ENCODE measurements at regions not wholly inside any gene's neighbourhood (a gene's known extent, or its start where the extent isn't known, plus 50 kb on each side); places are given as distances from the start of the nearest gene placed in this dataset.

- H2AFZ ChIP-seq (ENCODE audit: low read length) = no peak overlapping the region
- H2BK15ac ChIP-seq (ENCODE audit: low read length) = no peak overlapping the region
- no peak overlapping the region for H3K27ac ChIP-seq (replicated peaks; ENCODE audit: low read length)
- H3K36me3 ChIP-seq (replicated peaks in 1 of 2; ENCODE audit: control insufficient read depth in 2 of 2, insufficient read depth in 2 of 2, low read length in 2 of 2) = no peaks in the 10 kb centered on the region
- H3K9me3 ChIP-seq (replicated peaks in 1 of 2; ENCODE audit: control insufficient read depth in 2 of 2, insufficient read depth in 1 of 2, low read depth in 1 of 2, low read length in 2 of 2) = no peaks in the 10 kb centered on the region
- H3K14ac ChIP-seq (ENCODE audit: low read length) = no peak overlapping the region
- H3K4ac ChIP-seq (ENCODE audit: low read length) = no peak overlapping the region
- no peak overlapping the region for H2BK12ac ChIP-seq (ENCODE audit: low read length)
- H2AK5ac ChIP-seq (ENCODE audit: low read depth, low read length) = no peak overlapping the region
- no peak overlapping the region for H3K4me3 ChIP-seq (ENCODE audit: low read length in 2 of 2)
- H3K9ac ChIP-seq (ENCODE audit: low read depth, low read length, poor library complexity) = no peak overlapping the region
- no peak overlapping the region for H4K91ac ChIP-seq (ENCODE audit: low read depth, low read length, poor library complexity)
- H4K8ac ChIP-seq (ENCODE audit: low read depth, low read length) = no peak overlapping the region
- peaks cover 0 to 3% of the 10 kb centered on the region in 2 donors for H3K4me1 ChIP-seq (ENCODE audit: control insufficient read depth in 2 of 2, insufficient read depth in 1 of 2, low read depth in 1 of 2, low read length in 2 of 2)
- no peaks in the 10 kb centered on the region for H3K79me1 ChIP-seq (ENCODE audit: low read depth, low read length)
- no peak overlapping the region for H3K23ac ChIP-seq (ENCODE audit: low read depth, low read length, poor library complexity)
- no peak overlapping the region for H3K4me2 ChIP-seq (ENCODE audit: insufficient read depth, low read length, poor library complexity, severe bottlenecking)
- H2BK5ac ChIP-seq (ENCODE audit: low read length) = no peak overlapping the region
- no peak for DNase-seq (ENCODE audit: low spot score)
- H3K27me3 ChIP-seq (ENCODE audit: control insufficient read depth in 3 of 3, insufficient read depth in 3 of 3, low read depth in 1 of 3, low read length in 3 of 3) = no peaks in the 10 kb centered on the region
- no peak overlapping the region for H2BK120ac ChIP-seq (ENCODE audit: low read depth, low read length)
- H3K18ac ChIP-seq (ENCODE audit: low read length) = no peak overlapping the region
These were observed 218.8 kb upstream of the NR4A3 start for GRCh38 chr9:99602854-99603253.

GRCh38 chr9:99605016-99605743, 216.5 kb upstream of the NR4A3 start:
- no peak overlapping the region for H2BK120ac ChIP-seq (ENCODE audit: low read depth, low read length)
- H3K79me1 ChIP-seq (ENCODE audit: low read depth, low read length) = no peaks in the 10 kb centered on the region
- H3K36me3 ChIP-seq (replicated peaks in 1 of 2; ENCODE audit: control insufficient read depth in 2 of 2, insufficient read depth in 2 of 2, low read length in 2 of 2) = no peaks in the 10 kb centered on the region
- no peak for DNase-seq (ENCODE audit: low spot score)
- no peak overlapping the region for H3K4me2 ChIP-seq (ENCODE audit: insufficient read depth, low read length, poor library complexity, severe bottlenecking)
- no peak overlapping the region for H2BK15ac ChIP-seq (ENCODE audit: low read length)
- no peak overlapping the region for H3K4me3 ChIP-seq (ENCODE audit: low read length in 2 of 2)
- no peak overlapping the region for H2AK5ac ChIP-seq (ENCODE audit: low read depth, low read length)
- peaks cover 0 to 3% of the 10 kb centered on the region in 2 donors for H3K4me1 ChIP-seq (ENCODE audit: control insufficient read depth in 2 of 2, insufficient read depth in 1 of 2, low read depth in 1 of 2, low read length in 2 of 2)
- H3K27ac ChIP-seq (replicated peaks; ENCODE audit: low read length) = no peak overlapping the region
- no peak overlapping the region for H2BK5ac ChIP-seq (ENCODE audit: low read length)
- H3K9me3 ChIP-seq (replicated peaks in 1 of 2; ENCODE audit: control insufficient read depth in 2 of 2, insufficient read depth in 1 of 2, low read depth in 1 of 2, low read length in 2 of 2) = no peaks in the 10 kb centered on the region
- H3K18ac ChIP-seq (ENCODE audit: low read length) = no peak overlapping the region
- H3K27me3 ChIP-seq (ENCODE audit: control insufficient read depth in 3 of 3, insufficient read depth in 3 of 3, low read depth in 1 of 3, low read length in 3 of 3) = no peaks in the 10 kb centered on the region
- H3K14ac ChIP-seq (ENCODE audit: low read length) = no peak overlapping the region
- H2BK12ac ChIP-seq (ENCODE audit: low read length) = no peak overlapping the region
- no peak overlapping the region for H4K8ac ChIP-seq (ENCODE audit: low read depth, low read length)
- H2AFZ ChIP-seq (ENCODE audit: low read length) = no peak overlapping the region
- H3K9ac ChIP-seq (ENCODE audit: low read depth, low read length, poor library complexity) = no peak overlapping the region
- H3K4ac ChIP-seq (ENCODE audit: low read length) = no peak overlapping the region
- no peak overlapping the region for H3K23ac ChIP-seq (ENCODE audit: low read depth, low read length, poor library complexity)
- WGBS, 2 donors (ENCODE audit: extremely low coverage in 2 of 2, insufficient read length in 2 of 2, insufficient replicate concordance in 1 of 2) = no CpG with 5 or more reads among the region's 5 CpGs
- H4K91ac ChIP-seq (ENCODE audit: low read depth, low read length, poor library complexity) = no peak overlapping the region

- Histone ChIP-seq H3K27ac (replicated peaks; ENCODE audit: low read length) (no peak overlapping the region), H3K4me3 (ENCODE audit: low read length in 2 of 2) (no peak overlapping the region), H3K9ac (ENCODE audit: low read depth, low read length, poor library complexity) (no peak overlapping the region), H3K4me2 (ENCODE audit: insufficient read depth, low read length, poor library complexity, severe bottlenecking) (no peak overlapping the region), H3K79me1 (ENCODE audit: low read depth, low read length) (no peaks in the 10 kb centered on the region), H2AK5ac (ENCODE audit: low read depth, low read length) (no peak overlapping the region), H3K36me3 (replicated peaks in 1 of 2; ENCODE audit: control insufficient read depth in 2 of 2, insufficient read depth in 2 of 2, low read length in 2 of 2) (no peaks in the 10 kb centered on the region), H3K18ac (ENCODE audit: low read length) (no peak overlapping the region), H2BK120ac (ENCODE audit: low read depth, low read length) (no peak overlapping the region), H3K23ac (ENCODE audit: low read depth, low read length, poor library complexity) (no peak overlapping the region), H3K4ac (ENCODE audit: low read length) (no peak overlapping the region), H3K9me3 (replicated peaks in 1 of 2; ENCODE audit: control insufficient read depth in 2 of 2, insufficient read depth in 1 of 2, low read depth in 1 of 2, low read length in 2 of 2) (no peaks in the 10 kb centered on the region), H3K14ac (ENCODE audit: low read length) (no peak overlapping the region), H3K4me1 (ENCODE audit: control insufficient read depth in 2 of 2, insufficient read depth in 1 of 2, low read depth in 1 of 2, low read length in 2 of 2) (peaks cover 2 to 3% of the 10 kb centered on the region in 2 donors), H4K8ac (ENCODE audit: low read depth, low read length) (no peak overlapping the region), H4K91ac (ENCODE audit: low read depth, low read length, poor library complexity) (no peak overlapping the region), H2BK15ac (ENCODE audit: low read length) (no peak overlapping the region), H3K27me3 (ENCODE audit: control insufficient read depth in 3 of 3, insufficient read depth in 3 of 3, low read depth in 1 of 3, low read length in 3 of 3) (no peaks in the 10 kb centered on the region), H2BK12ac (ENCODE audit: low read length) (no peak overlapping the region), H2AFZ (ENCODE audit: low read length) (no peak overlapping the region), H2BK5ac (ENCODE audit: low read length) (no peak overlapping the region)
- WGBS, 2 donors (ENCODE audit: extremely low coverage in 2 of 2, insufficient read length in 2 of 2, insufficient replicate concordance in 1 of 2) = no CpG with 5 or more reads among the region's 2 CpGs
- no peak for DNase-seq (ENCODE audit: low spot score)
These were observed 215.4 kb upstream of the NR4A3 start for GRCh38 chr9:99606296-99606695.

GRCh38 chr9:99606957-99607356, 214.7 kb upstream of the NR4A3 start:
- Histone ChIP-seq H4K8ac (ENCODE audit: low read depth, low read length) (no peak overlapping the region), H3K4me3 (ENCODE audit: low read length in 2 of 2) (no peak overlapping the region), H2BK12ac (ENCODE audit: low read length) (no peak overlapping the region), H3K27me3 (ENCODE audit: control insufficient read depth in 3 of 3, insufficient read depth in 3 of 3, low read depth in 1 of 3, low read length in 3 of 3) (no peaks in the 10 kb centered on the region), H3K4ac (ENCODE audit: low read length) (no peak overlapping the region), H3K36me3 (replicated peaks in 1 of 2; ENCODE audit: control insufficient read depth in 2 of 2, insufficient read depth in 2 of 2, low read length in 2 of 2) (no peaks in the 10 kb centered on the region), H3K4me2 (ENCODE audit: insufficient read depth, low read length, poor library complexity, severe bottlenecking) (no peak overlapping the region), H3K23ac (ENCODE audit: low read depth, low read length, poor library complexity) (no peak overlapping the region), H3K4me1 (ENCODE audit: control insufficient read depth in 2 of 2, insufficient read depth in 1 of 2, low read depth in 1 of 2, low read length in 2 of 2) (peaks cover 2 to 3% of the 10 kb centered on the region in 2 donors), H2AK5ac (ENCODE audit: low read depth, low read length) (no peak overlapping the region), H3K18ac (ENCODE audit: low read length) (no peak overlapping the region), H2BK5ac (ENCODE audit: low read length) (no peak overlapping the region), H3K9ac (ENCODE audit: low read depth, low read length, poor library complexity) (no peak overlapping the region), H2AFZ (ENCODE audit: low read length) (no peak overlapping the region), H2BK15ac (ENCODE audit: low read length) (no peak overlapping the region), H3K14ac (ENCODE audit: low read length) (no peak overlapping the region), H3K9me3 (replicated peaks in 1 of 2; ENCODE audit: control insufficient read depth in 2 of 2, insufficient read depth in 1 of 2, low read depth in 1 of 2, low read length in 2 of 2) (no peaks in the 10 kb centered on the region), H2BK120ac (ENCODE audit: low read depth, low read length) (no peak overlapping the region), H3K27ac (replicated peaks; ENCODE audit: low read length) (no peak overlapping the region), H4K91ac (ENCODE audit: low read depth, low read length, poor library complexity) (no peak overlapping the region), H3K79me1 (ENCODE audit: low read depth, low read length) (no peaks in the 10 kb centered on the region)
- no peak for DNase-seq (ENCODE audit: low spot score)
- WGBS, 2 donors (ENCODE audit: extremely low coverage in 2 of 2, insufficient read length in 2 of 2, insufficient replicate concordance in 1 of 2) = no CpG with 5 or more reads among the region's 4 CpGs

Measured in neuronal stem cell (in vitro differentiated cells).